Large intestine (tissue), 3 donors: ENCODE measurements at regions not wholly inside any gene's neighbourhood (a gene's known extent, or its start where the extent isn't known, plus 50 kb on each side); places are given as distances from the start of the nearest gene placed in this dataset.
"Not testable (repeated sequence)": the region's sequence is repeated elsewhere in the genome, so short reads cannot be mapped to it uniquely, and the experiment has no call there.

ENCODE experiments used
- DNase-seq, 2 donors: peaks; one replicate each; pipeline versions ENCODE4 v3.0.0 to v3.0.0-alpha.2; 2013
- H3K27ac ChIP-seq: one replicate; pipeline ENCODE4 v1.5.1; 2013; ENCODE audit warnings: low read length
- H3K27me3 ChIP-seq: 2 replicates; pipeline ENCODE4 v1.6.1; 2013; ENCODE audit warnings: low read length; ENCODE audit not compliant: control insufficient read depth, insufficient read depth
- H3K36me3 ChIP-seq: 2 replicates; pipeline ENCODE4 v1.6.1; 2013; ENCODE audit warnings: low read length; ENCODE audit not compliant: control insufficient read depth, insufficient read depth
- H3K4me1 ChIP-seq: one replicate; pipeline ENCODE4 v1.6.1; 2013; ENCODE audit warnings: low read length; ENCODE audit not compliant: control insufficient read depth, insufficient read depth
- H3K4me3 ChIP-seq: one replicate; pipeline ENCODE4 v1.5.1; 2013; ENCODE audit warnings: low read length
- H3K9me3 ChIP-seq: one replicate; pipeline ENCODE4 v1.6.1; 2013; ENCODE audit warnings: mild to moderate bottlenecking, low read depth, low read length, moderate library complexity; ENCODE audit not compliant: control insufficient read depth
- WGBS: methylation state at CpG from one replicate; pipeline ENCODE4 v1.1.5; 2013; ENCODE audit warnings: low lambda C conversion rate; ENCODE audit not compliant: insufficient coverage; 5-methylcytosine and 5-hydroxymethylcytosine counted together

- not testable (repeated sequence) for H3K27ac ChIP-seq, H3K4me1 ChIP-seq, H3K9me3 ChIP-seq, H3K27me3 ChIP-seq, H3K36me3 ChIP-seq
- DNase-seq = peak in 1 of 2 donors; percentile 25
- WGBS = no CpG with 5 or more reads among the region's 44 CpGs
- peak overlapping the region; percentile 28 for H3K4me3 ChIP-seq
Measured at GRCh38 chr1:121116522-121117297, 67.4 kb downstream of the FAM72B start.

- not testable (repeated sequence) for H3K27me3 ChIP-seq, DNase-seq, H3K9me3 ChIP-seq, H3K27ac ChIP-seq, H3K36me3 ChIP-seq, H3K4me1 ChIP-seq
- peak overlapping the region; percentile 28 for H3K4me3 ChIP-seq
- no CpG with 5 or more reads among the region's 10 CpGs for WGBS
Measured at GRCh38 chr1:121117298-121117611, 66.9 kb downstream of the FAM72B start.

GRCh38 chr1:121117622-121118479 is 66.3 kb downstream of the FAM72B start:
- H3K4me3 ChIP-seq = peak overlapping the region; percentile 33
- H3K27ac ChIP-seq = peak overlapping the region; percentile 42
- not testable (repeated sequence) for H3K27me3 ChIP-seq, H3K9me3 ChIP-seq, H3K4me1 ChIP-seq, H3K36me3 ChIP-seq
- DNase-seq = peak; percentile 5 to 32
- WGBS = no CpG with 5 or more reads among the region's 47 CpGs
